DMS 273 (cell line): ENCODE measurements at regions not wholly inside any gene's neighbourhood (a gene's known extent, or its start where the extent isn't known, plus 50 kb on each side); places are given as distances from the start of the nearest gene placed in this dataset.
A peak's percentile ranks its signal among the peaks of the same experiment; 100 is the strongest.
"Not testable (repeated sequence)": the region's sequence is repeated elsewhere in the genome, so short reads cannot be mapped to it uniquely, and the experiment has no call there.

Experiments used
- DNase-seq: peaks from one replicate; lab custom pipeline; 2025; ENCODE audit not compliant: unreplicated experiment; lab: John Stamatoyannopoulos, UW

DNA sequence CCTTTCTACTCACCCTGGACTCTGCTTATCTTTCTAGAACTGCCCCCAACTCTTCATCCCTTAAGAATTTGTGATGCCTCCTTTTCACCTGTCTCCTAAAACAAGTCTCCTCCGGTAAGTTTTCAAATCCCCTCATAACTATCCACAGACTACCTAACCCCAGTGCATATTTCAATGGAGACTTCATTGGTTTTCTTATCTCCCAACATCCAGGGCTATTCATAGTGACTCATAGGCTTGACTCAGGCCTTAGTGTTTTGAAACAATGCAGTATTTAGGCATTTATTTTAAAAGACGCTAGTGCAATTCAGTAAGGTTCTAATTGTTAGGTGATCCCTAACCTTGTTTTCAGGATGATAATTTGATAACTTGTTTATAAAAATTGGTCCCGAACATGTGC is 399.2 kb downstream of the CPS1 start:
- no peak for DNase-seq

DNA sequence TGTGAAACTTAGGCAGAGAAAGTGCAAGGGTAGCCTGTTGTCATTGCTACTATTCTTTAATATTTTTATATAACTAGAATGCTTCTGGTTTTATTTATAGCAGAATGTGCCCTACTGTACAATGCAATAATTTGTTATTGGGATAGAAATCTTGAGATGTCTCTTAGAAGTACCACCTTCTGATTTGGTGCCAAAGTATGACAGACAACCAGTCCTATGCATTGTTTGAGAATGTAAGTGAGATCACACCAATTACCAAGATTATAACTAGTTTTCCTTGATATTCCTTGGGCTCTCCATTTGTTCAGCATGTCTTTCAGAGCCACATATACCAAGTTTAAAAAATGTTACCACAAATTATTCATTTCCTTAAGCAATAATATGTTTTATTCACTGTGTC is 399.7 kb downstream of the CPS1 start:
- DNase-seq: no peak

DNA sequence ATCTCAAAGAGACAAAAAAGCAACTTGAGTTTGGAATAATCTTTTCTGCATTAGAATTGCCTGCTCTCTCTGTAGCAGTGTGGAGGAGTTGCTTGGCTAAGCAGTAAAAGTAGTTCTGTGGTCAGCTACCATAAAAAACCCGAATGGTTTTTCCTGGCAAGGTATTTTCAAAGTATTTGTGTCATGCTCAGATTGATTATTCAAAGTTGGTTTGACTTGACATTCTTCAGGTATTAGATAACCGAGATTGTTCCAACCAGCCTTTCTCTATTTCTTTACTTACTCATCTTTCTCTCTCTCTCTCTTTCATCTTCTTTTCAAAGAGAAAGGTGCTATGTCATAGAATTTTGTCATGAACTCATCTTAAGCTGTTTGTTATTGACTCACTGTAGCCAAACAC is 404.9 kb downstream of the CPS1 start:
- no peak for DNase-seq

DNA sequence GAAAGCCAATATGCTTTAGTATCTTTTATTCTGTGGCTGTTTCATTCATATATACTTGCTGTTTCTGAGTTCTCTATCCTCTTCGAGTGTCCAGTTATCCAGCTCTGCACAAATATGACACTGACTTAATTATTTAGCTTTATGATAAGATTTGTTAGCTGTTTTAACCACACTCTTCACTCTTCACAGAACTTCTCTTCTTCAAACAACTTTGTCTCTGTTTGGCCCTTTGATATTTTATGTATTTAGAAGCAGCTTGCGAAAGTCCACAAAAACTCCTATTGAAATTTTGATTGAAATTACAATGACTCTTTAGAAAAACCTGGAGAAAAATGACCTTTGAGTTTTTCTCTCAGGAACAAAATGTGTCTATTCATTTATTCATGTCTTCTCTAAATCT is 407.0 kb downstream of the CPS1 start:
- DNase-seq: no peak

DNA sequence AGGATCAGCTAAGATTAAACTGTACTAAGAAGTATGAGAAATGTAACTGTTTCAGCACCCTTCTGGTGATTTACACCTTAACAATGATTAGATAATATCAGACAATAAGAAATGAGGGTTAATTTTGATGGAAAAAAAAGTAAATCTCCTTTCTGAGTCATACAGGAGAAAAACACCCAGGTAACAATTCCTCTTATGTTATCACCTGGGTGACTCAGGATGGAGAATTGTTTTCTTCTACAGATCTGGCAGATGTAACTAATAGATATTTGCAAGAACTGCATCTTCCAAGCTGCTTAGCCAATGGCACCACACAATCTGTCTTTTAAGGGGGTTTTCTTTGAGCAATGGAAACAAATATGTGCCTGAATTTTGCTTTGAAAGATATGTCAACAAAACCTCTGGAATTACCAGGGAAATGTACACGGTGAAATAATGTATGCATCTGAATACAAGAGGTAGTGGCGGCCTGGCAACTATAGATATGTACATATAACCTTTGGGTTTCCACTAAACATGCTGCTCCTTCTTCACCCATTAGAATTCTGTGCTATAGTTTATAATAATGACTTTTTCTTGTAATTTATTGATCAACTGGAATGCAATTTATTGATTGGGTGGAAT is 407.9 kb downstream of the CPS1 start:
- DNase-seq: no peak

DNA sequence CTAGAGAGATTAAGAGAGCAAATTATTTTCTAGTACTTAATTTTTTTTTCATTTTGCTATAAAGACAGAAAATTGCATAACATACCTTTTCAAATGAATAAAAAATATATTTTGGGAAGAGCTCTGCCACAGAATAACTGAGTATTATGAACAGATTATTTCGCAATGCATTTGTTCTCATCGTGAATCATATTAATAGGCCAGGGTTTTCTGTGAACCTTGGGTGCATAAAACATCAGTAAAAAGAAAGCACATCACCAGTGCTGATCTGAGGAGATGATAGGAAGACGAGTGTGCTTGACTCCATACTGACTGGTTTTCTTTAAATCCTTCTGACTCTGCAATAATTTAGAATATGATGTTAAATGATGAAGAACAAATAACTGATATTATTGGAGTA is 409.1 kb downstream of the CPS1 start:
- no peak for DNase-seq

DNA sequence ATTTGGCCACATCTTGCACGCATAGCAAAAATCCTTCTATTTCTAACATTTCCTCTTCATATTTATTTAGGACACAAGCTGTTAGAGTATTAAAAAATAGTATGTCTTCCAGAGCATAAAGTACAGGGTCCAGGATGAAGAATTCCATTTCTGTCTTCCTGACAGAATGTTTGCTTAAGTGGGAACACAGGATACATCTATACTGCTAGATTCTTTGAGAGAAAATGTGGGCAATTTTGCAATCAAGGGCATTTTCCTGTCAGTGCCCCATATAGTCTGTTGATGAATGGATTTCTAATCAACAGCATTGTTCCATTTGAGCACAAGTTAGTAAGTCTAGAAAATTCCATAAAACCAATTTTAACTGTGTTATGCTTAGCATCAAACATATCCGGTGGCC is 409.9 kb downstream of the CPS1 start:
- DNase-seq: no peak

DNA sequence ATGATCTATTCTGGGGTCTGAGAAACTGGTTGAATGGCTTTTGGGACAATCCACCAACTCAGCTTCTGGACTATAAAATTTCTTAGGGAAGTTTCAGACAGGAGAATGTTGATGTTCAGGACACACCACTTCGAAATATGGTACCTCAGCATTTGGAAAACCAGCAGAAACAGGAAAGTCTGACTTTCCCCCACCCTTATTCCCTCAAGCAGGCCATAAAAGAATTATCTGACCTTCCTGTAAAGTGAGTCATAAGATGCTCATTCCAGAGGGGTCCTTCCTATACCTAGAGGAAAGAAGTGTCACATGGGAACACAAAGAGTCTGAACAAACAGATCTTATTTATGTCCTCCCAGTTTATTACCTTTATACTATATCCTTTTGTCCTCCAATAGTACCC is 415.0 kb downstream of the CPS1 start:
- DNase-seq: no peak

DNA sequence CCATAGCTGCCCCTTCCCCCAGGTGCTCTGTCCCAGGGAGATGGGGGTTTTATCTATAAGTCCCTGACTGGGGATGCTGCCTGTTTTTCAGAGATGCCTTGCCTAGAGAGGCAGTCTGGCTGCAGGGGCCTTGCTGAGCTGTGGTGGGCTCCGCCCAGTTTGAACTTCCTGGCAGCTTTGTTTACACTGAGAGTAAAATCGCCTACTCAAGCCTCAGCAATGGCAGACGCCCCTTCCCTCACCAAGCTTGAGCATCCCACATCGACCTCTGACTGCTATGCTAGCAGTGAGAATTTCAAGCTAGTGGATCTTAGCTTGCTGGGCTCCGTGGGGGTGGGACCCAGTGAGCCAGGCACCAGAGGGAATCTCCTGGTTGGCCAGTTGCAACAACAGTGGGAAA is 430.4 kb downstream of the CPS1 start:
- DNase-seq: not testable (repeated sequence)

DNA sequence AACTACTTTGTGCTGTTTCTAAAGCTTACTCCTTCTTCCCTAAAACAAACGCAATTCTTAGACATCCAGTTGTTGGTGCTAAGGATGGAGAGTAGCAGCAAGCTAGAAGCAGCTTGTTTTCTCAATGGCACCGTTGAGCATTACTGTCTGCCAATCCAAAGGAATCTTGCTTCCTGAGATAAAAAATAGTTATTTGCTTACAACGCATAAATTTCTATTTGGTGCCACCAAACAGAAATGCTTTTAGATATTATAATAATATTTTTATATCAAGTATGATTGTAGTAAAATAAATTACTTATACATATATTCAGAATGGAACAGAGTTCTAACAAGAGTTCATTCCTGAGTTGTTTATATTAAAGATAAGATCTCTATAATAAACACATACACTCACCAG is 434.7 kb downstream of the CPS1 start:
- no peak for DNase-seq

DNA sequence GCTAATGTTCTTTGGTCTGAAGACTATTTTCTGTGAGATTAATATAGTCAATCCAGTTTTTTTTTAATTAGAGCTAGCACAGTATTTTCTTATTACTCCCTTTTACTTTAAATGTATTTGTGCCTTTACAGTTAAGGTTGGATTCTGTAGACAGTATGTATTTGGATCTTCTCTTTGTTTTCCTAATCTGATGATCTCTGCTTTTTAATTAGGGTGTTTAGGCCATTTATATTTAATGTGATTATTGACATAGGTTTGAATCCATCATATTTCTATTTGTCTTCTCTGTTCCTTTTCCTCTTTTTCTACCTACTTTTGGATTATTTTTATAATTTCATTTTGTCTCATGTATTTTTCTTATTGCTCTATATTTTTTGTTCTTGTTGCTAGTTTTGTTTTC is 437.7 kb downstream of the CPS1 start:
- no peak for DNase-seq

DNA sequence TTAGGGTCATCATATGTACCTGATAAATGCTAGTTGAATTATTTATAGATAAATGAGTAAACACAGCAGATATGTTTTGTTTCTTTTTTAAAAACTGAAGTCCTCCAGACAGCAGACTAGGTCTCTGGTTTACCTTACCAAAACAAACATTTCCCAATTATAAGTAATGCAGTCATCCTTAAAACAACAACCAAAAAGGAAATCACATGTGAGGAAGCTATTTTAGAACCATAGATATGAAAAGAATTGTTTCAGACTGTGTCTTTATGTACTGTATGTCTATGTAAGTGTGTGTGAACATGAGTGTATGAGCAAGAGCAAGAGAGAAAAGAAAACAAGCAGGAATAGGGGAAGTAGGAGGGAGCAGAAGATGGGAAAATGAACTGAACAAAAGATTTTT is 441.0 kb downstream of the CPS1 start:
- no peak for DNase-seq

DNA sequence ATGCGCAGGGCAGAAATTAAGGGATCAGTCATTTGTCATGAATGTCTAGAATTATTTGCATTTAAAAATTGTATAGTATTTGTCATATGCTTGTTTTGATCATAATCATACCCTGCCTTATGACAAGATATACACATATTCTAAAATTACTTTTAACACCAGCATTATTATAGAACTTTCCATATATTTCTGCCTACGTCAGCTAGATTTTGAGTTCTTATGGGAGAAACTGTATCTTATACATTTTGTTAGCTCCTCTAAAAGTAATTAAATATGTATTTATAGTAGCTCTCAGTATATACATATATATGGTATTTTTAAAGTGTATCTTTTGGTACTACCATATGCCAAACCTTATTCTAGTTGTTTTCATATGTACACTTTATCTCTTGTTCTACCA is 441.9 kb downstream of the CPS1 start:
- DNase-seq: no peak

DNA sequence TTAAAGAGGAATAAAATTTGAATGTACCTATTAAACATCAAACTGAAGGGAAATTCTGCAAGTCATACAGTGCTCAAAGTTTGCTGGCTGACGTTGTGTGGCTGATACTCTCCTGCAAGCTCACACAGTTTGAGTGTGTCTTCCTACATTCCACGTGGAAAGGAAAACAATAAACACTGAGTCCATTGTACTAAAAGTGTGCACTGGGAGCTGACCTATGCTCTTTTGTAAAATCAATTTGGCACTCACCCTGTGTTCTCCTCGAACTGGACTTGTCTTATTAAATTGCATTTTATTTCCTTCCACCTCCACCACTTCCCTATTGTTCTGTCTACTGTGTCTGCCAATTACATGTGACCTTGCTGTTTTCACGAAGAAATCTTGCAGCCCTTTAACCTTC is 458.0 kb downstream of the CPS1 start:
- DNase-seq: no peak

DNA sequence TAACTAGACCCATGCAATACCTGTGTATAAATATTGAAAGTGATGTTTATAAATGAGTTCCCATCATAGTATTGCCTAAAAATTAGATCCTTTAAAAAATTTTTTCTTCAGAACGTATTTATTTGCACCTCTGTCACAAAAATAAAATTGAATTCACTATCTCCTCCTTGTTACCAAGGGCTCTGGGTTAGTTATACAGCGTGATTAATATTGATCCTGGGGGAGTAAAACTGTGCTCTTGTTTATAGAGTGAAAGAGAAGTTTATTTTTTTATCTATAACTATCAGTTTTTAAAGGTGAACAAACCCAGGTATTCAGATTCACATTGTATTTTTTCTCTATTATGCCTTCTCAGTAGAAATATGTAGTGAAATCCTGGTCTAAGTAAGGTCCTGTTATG is 458.5 kb downstream of the CPS1 start:
- no peak for DNase-seq

DNA sequence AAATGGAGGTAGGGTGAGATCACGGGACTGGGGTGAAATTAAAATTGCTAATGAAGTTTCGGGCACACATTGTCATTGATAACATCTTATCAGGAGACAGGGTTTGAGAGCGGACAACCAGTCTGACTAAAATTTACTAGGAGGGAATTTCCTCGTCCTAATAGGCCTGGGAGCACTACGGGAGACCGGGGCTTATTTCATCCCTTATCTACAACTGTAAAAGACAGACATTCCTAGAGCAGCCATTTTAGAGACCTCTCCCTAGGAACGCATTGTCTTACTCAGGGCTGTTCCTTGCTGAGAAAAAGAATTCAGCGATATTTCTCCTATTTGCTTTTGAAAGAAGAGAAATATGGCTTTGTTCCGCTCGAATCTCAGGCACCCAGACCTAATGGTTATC is 468.7 kb downstream of the CPS1 start:
- DNase-seq: not testable (repeated sequence)

DNA sequence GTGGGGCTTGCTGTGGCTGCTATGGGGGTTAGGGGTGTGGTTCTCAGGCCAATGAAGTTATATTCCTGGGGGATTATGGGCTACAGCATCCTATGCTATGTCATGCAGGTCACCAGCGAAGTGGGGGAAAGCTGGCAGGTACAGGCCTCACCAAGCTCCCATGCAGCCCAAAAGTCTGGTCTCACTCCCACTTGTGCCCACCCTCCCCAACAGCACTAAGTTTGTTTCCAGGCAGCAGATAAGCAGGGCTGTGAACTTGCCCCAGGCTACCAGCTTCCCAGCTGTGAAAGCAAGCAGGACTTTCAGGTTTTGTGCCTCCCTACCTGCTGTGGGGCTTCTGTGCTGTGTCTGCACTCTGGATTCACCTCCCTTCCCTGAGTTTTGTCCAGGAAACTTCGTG is 469.7 kb downstream of the CPS1 start:
- DNase-seq: no peak

DNA sequence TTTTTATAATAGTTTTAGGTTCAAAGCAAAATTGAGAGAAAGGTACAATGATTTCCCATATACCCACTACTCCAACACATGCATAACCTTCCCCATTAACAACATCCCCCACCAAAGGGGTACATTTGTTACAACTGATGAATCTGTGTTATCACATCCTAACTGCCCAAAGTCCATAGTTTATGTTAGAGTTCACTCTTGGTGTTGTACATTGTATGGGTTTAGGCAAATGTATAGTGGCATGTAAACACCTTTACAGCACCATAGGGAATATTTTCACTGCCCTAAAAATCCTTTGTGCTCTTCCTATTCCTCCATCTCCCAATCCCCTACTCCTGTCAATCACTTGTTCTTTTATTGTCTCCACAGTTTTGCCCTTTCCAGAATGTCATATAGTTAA is 471.6 kb downstream of the CPS1 start:
- DNase-seq: no peak

DNA sequence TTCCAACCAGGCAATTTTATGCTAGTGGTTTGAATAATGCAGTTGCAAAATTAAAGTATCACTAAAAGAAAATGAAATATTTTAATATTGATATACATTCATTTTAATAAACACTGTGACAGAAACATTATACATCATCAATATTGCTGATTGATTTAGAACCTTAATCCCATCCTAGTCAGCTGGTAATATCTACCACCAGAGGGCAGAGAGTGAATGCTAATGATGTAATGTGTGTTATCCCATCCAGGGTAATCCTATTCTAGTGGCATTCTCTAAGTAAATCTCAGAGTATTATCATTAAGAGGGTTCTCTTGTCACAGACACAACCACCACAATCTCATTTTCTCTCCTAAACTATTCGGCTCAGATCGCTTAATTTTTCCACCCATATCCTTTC is 477.4 kb downstream of the CPS1 start:
- peak; percentile 16 for DNase-seq

DNA sequence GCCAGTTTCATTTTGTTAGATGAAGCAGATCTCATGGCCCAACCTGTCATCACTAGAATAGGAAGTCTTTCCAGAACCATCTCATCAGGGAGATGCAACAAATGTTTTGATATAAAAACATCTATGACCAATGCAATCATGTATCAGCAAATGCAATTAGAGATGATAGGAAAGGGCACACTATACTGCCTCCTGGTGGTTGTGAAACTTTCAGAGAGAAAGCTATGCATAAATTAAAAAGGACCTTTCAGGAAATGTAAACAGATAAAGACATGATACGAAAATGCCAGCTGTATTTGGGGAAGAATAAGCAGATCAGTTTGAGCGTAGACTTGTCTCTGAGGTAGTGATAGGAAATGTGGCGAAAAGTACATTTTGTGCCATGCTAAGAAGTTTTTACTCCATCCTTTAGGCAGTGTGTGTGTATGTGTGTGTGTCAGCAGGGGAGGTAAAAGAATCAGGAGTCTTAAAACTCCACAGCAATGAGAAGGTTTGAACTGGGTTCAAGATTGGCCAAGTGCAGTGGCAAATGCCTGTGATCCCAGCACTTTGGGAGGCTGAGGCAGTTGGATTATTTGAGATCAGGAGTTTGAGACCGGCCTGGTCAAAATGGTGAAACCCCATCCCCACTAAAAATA is 479.3 kb downstream of the CPS1 start:
- peak; percentile 51 for DNase-seq

DNA sequence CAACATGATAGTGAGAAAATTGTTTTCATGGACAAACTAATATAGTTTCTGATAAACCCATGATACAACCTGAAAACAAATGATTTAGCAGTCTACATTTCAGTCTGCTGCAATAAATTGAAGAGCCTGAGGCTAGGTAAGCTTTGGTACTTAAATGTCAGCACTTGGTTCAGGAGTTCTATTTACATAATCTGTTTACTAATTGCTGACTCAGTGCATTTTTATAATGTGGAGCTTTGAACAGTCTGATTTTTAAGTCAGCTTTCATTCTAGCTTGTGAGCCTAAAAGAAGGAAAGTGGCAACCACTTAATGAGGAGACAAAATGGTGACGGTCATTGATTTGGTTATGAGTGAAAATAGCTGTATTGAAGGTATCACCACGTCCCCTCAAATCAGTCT is 488.6 kb downstream of the CPS1 start:
- no peak for DNase-seq

DNA sequence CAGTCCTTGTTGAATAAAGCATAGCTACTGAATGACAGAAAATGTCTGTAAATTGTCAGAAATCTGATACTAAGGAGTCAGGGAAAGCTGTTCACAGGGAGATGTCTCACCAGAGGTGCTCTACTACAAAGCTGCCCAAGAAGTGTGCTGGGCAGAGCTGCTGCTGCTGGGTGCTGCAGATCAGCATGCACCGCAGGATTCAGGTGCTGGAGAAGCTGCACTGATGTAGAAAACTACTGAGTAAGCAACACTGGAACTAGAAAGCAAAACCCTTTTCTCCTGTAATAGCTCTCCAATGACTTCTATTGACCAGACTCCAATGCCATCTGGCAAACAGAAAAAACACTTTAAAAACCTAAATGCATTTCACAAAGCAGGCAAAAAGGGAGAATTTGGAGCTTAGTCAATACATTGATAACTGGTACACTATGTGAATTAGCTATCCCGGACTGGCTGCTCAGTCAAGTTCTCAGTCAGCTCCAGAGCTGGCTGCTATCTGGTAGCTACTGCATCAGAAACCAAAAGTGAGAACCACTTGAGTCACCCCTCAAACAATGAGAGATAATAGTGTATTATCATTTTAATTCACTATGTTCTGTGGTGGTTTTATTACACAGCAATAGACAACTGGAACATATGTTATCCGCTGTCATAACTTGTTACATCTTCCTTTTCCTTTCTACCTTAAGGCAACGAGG is 493.1 kb downstream of the CPS1 start:
- DNase-seq: no peak

DNA sequence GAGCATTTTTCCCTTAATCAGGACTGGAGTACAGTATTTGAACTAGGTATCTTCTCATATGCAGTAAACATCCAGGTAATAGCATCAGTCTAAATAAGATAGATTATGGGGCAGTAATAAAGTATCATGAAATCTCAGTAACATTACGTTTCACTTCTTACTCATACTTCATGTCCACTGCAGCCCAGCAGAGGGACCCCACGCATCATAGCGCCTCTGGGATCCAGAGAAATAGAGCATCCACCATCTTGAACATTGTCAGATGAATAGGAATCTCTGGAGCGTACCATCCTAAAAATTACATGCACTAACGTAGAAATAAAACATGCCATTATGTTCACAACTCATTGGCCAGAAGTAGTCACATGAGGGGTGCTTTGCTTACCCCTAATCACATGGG is 499.0 kb downstream of the CPS1 start:
- DNase-seq: peak; percentile 11
